ENCODE measurements at regions not wholly inside any gene's neighbourhood (a gene's known extent, or its start where the extent isn't known, plus 50 kb on each side); places are given as distances from the start of the nearest gene placed in this dataset.

DNA sequence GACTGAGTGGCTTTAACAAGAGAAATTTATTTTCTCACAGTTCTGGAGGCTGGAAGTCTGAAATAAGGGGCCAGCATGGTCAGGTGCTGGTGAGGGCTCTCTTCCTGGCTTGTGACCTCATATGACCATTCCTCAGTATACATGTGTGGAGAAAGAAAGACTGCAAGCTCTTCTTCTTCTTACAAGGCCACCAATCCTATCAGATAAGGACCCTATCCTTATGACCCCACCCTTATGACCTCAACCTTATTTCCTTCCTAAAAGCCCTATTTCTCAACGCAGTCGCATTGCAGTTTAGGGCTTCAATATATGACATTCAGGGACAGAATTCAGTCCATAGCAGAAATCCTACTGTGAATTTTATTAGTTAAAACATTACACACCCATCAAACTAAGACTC is 124.4 kb upstream of the RAG2 start:
- intact Hi-C loops (cut with micrococcal nuclease; ENCODE audit: unreplicated experiment): no loop called here
- no peaks in the 10 kb centered on the region for H3K9me3 ChIP-seq (ENCODE audit: low read length)
- no peaks in the 10 kb centered on the region for H3K9me2 ChIP-seq (ENCODE audit: insufficient read depth, low read length)
- DNase-seq (ENCODE audit: low spot score): no peak
- no peak overlapping the region for H2AFZ ChIP-seq (ENCODE audit: low read length)
- H3K27ac ChIP-seq (ENCODE audit: low read depth, low read length, poor library complexity, severe bottlenecking): no peak overlapping the region
- H3K4me1 ChIP-seq (ENCODE audit: insufficient read depth, low read length, poor library complexity, severe bottlenecking): no peaks in the 10 kb centered on the region
- no peak overlapping the region for H3K4me3 ChIP-seq (ENCODE audit: low read depth, low read length, poor library complexity, severe bottlenecking)
- no TSS peak for BruUV-seq (replicated peaks)
- no peaks in the 10 kb centered on the region for H3K79me2 ChIP-seq (ENCODE audit: insufficient read depth, low read depth, low read length)
- no peaks in the 10 kb centered on the region for H3K36me3 ChIP-seq (ENCODE audit: insufficient read depth, low read length)
- no peaks in the 10 kb centered on the region for H4K20me1 ChIP-seq (ENCODE audit: insufficient read depth, low read length)
- ChIA-PET POLR2A (no interaction called here), CTCF (ENCODE audit: unreplicated experiment) (no interaction called here)
- H3K4me2 ChIP-seq (ENCODE audit: low read length): no peak overlapping the region
- TF ChIP-seq, protein P1, sequence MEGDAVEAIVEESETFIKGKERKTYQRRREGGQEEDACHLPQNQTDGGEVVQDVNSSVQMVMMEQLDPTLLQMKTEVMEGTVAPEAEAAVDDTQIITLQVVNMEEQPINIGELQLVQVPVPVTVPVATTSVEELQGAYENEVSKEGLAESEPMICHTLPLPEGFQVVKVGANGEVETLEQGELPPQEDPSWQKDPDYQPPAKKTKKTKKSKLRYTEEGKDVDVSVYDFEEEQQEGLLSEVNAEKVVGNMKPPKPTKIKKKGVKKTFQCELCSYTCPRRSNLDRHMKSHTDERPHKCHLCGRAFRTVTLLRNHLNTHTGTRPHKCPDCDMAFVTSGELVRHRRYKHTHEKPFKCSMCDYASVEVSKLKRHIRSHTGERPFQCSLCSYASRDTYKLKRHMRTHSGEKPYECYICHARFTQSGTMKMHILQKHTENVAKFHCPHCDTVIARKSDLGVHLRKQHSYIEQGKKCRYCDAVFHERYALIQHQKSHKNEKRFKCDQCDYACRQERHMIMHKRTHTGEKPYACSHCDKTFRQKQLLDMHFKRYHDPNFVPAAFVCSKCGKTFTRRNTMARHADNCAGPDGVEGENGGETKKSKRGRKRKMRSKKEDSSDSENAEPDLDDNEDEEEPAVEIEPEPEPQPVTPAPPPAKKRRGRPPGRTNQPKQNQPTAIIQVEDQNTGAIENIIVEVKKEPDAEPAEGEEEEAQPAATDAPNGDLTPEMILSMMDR (conservative IDR thresholded peaks at IDR 0.05; ENCODE audit: low read length): no peak
- no peak for TF ChIP-seq EZH2phosphoT487 (IDR thresholded peaks at IDR 0.05; ENCODE audit: borderline replicate concordance, low read depth, low read length)

DNA sequence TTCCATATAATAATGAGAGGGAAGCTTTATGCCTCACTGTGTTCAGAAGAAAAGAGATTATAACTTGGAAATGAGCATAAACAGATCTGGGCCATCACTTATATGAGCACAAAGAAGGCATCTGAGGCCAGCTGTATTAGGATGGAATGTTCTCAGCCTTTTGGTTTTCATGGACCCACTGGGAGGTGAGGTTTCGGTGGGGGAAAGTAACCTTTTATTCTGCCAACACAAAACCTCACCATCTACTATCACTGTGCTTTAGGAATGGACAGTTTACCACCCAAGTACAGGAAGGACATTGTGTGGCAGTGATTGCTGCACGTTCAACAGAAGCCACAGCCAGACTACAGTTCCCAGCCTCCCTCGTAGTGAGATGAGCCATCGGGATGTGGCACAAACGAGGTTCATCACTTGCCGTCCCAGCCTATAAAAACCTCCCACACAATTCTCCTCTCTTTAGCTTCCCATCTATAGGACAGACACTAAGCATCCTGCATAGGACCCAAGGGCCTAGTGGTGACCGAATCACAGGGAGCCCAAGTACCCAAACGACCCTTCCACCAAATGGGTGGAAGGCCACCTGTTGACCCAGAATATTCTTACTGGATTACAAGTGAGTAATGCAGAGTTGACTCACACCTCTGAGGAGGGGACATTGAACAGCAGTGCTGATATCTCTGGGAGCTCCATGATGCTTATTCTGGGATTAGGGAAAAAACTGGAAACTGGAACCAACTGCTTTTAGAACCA is 121.5 kb upstream of the RAG2 start:
- intact Hi-C loops (cut with micrococcal nuclease; ENCODE audit: unreplicated experiment): no loop called here
- POLR2A ChIA-PET: interaction anchor here (0.6 to 0.7 kb wide), 2 partner anchors 24 to 320 kb away, joined by 3 to 4 read pairs; no protein-coding TSS in a partner anchor
- Histone ChIP-seq H3K27ac (ENCODE audit: low read depth, low read length, poor library complexity, severe bottlenecking) (no peak overlapping the region), H3K4me1 (ENCODE audit: insufficient read depth, low read length, poor library complexity, severe bottlenecking) (no peaks in the 10 kb centered on the region), H3K9me2 (ENCODE audit: insufficient read depth, low read length) (no peaks in the 10 kb centered on the region), H3K9me3 (ENCODE audit: low read length) (no peaks in the 10 kb centered on the region), H4K20me1 (ENCODE audit: insufficient read depth, low read length) (no peaks in the 10 kb centered on the region), H3K79me2 (ENCODE audit: insufficient read depth, low read depth, low read length) (no peaks in the 10 kb centered on the region), H3K4me3 (ENCODE audit: low read depth, low read length, poor library complexity, severe bottlenecking) (no peak overlapping the region), H2AFZ (ENCODE audit: low read length) (no peak overlapping the region), H3K36me3 (ENCODE audit: insufficient read depth, low read length) (no peaks in the 10 kb centered on the region), H3K4me2 (ENCODE audit: low read length) (no peak overlapping the region)
- no peak for DNase-seq (ENCODE audit: low spot score)
- BruUV-seq (replicated peaks): no TSS peak
- TF ChIP-seq, protein P1 (conservative IDR thresholded peaks at IDR 0.05; ENCODE audit: low read length): no peak
- no peak for TF ChIP-seq EZH2phosphoT487 (IDR thresholded peaks at IDR 0.05; ENCODE audit: borderline replicate concordance, low read depth, low read length)
- CTCF ChIA-PET (ENCODE audit: unreplicated experiment): no interaction called here

DNA sequence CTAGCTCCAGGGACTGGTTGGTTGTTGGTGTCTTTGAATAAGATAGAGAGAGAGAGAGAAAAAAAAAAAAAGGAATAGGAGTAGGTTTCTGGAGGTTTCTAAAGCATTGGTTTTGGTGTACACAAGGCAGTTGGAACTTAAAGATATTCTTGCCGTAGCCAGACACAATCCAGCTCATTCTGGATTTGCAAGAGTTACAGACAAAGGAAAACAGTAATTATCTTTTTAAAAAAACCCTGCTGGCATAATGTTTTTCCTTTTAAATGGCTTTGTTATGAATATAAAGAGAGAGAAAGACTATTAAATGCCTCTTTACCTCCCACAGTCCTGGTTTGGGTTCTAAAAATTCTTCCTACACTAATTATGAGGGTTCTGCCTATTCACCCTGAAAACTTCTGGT is 120.4 kb upstream of the RAG2 start:
- intact Hi-C loops (cut with micrococcal nuclease; ENCODE audit: unreplicated experiment): no loop called here
- no peaks in the 10 kb centered on the region for H3K36me3 ChIP-seq (ENCODE audit: insufficient read depth, low read length)
- H3K27ac ChIP-seq (ENCODE audit: low read depth, low read length, poor library complexity, severe bottlenecking): no peak overlapping the region
- BruUV-seq (replicated peaks): no TSS peak
- no peaks in the 10 kb centered on the region for H3K9me3 ChIP-seq (ENCODE audit: low read length)
- H4K20me1 ChIP-seq (ENCODE audit: insufficient read depth, low read length): no peaks in the 10 kb centered on the region
- no peaks in the 10 kb centered on the region for H3K4me1 ChIP-seq (ENCODE audit: insufficient read depth, low read length, poor library complexity, severe bottlenecking)
- H3K4me2 ChIP-seq (ENCODE audit: low read length): no peak overlapping the region
- H2AFZ ChIP-seq (ENCODE audit: low read length): no peak overlapping the region
- no peak for DNase-seq (ENCODE audit: low spot score)
- no peak overlapping the region for H3K4me3 ChIP-seq (ENCODE audit: low read depth, low read length, poor library complexity, severe bottlenecking)
- no peaks in the 10 kb centered on the region for H3K9me2 ChIP-seq (ENCODE audit: insufficient read depth, low read length)
- CTCF ChIA-PET (ENCODE audit: unreplicated experiment): interaction anchor here (0.5 kb wide), 1 partner anchor 11 kb away, joined by 5 read pairs; no protein-coding TSS in a partner anchor
- no peaks in the 10 kb centered on the region for H3K79me2 ChIP-seq (ENCODE audit: insufficient read depth, low read depth, low read length)
- TF ChIP-seq, protein P1 (conservative IDR thresholded peaks at IDR 0.05; ENCODE audit: low read length): no peak
- TF ChIP-seq EZH2phosphoT487 (IDR thresholded peaks at IDR 0.05; ENCODE audit: borderline replicate concordance, low read depth, low read length): no peak
- POLR2A ChIA-PET: interaction anchor here (0.7 kb wide), 1 partner anchor 321 kb away, joined by 3 read pairs; no protein-coding TSS in a partner anchor

Data from OCI-LY7 (cell line).